NCI-H146 treated with DMSO at 0.1 percent for 48 hours (cell line): ENCODE measurements at regions not wholly inside any gene's neighbourhood (a gene's known extent, or its start where the extent isn't known, plus 50 kb on each side); places are given as distances from the start of the nearest gene placed in this dataset.

Source experiments
- DNase-seq: peaks from one replicate; lab custom pipeline; 2025; ENCODE audit not compliant: unreplicated experiment; lab: John Stamatoyannopoulos, UW

DNA sequence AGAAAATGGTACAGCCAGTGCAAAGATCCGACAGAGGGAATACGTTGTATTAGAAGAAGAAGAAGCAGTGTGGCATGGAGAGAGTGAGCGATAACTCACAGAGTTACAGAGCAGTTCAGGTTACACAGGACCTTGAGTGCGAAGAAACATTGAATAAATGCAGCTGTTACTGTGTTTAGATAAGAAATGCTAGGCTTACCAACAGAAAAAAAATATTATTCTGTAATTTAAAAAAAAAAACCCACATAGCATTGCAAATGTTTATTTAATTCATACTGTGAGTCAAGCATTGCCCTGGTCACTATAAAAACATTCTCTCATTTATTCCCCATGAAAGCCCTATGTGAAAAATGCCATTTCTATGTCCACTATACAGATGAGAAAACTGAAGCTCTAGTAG lies 373.4 kb upstream of the EPHA7 start:
- no peak for DNase-seq

- no peak for DNase-seq
Observed at GRCh38 chr6:93790981-93791380, 371.6 kb upstream of the EPHA7 start.

DNA sequence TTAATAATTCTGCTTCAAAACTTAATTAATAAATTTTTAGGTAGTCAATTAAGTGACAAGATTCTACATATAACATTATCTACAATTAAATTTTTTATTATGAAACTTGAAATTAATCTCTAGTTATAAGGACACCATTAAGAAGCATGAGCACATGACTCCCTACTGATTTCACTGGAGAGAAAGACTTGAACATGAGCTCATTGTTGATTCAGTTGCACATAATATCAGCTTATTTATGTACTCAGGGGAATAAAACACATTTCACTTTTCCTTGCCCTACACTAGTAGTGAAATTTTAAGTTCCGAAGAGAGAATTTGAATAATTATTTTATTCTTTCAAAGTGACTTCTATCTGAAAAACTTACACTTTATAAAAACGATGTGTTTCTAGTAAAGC lies 370.2 kb upstream of the EPHA7 start:
- no peak for DNase-seq

DNA sequence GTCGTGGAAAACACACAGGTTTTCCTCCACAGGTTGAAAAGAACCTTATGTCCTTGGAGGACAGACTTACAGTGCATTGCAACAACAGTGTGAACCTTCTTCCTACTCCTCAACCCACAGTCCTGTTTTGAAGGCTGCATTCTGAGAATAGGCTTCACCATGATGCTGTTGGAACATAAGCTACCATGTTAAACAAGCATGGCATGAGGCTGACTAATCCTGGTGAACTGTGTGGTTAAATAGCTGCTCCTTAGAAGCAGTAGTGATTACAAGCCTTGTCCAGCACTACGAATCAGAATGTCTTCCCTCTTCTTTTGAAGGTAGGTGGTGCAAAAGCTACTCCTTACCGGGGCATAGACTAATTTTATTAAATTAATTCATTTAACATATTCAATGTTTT lies 368.5 kb upstream of the EPHA7 start:
- DNase-seq = no peak

DNA sequence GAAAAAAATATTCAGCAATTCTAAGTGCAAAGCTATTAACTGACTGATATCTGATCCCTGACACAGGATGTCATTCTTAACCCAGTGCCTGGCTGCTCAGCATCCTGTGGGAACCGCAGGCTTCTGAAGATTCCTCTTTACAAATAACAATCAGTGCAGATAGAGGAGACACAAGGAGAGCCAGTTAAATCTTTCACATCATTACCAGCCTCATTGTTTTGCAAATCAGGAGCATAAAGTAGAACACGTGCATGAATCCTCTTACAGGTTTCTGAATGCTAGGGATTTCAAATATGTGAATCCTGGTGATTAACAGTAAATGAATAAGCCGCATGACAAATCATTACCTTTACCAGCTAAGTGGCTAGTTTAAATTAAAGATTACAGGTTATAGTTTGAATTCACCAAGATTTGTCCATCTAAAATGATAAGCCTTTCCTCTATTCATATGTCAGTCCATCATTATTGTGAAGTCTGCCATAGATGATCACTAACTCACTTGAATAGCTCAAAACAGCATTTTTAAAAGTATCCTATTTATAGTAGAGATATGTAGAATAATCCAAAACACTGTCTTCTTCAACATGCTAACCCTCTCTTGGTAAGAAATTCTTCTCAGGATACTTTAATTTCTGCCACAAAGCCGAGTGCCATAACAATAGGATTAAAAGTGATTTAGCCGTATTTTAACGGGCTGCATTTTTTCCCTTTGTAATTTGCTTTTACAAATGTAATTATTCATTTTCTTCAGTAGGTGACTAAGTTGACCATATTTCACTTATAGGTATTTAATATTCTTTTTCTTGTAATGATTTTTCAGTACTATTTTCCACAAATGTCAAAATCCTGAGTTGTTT lies 367.3 kb upstream of the EPHA7 start:
- DNase-seq = no peak

DNA sequence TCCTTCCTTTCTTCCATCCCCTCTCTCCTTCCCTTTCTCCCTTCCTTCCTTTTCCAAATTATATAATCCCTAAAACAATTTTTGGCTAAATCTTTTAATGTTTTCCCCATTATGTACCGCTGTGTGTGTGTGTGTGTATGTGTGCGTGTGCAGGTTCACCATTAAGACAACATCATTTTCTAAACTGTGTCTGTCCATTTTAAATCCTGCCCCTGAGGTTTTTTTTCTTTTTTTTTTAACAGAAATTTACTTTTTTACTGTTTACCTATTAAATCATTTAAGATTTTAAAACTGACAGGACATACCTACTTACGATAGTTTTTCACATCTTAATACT lies 366.3 kb upstream of the EPHA7 start:
- no peak for DNase-seq

DNA sequence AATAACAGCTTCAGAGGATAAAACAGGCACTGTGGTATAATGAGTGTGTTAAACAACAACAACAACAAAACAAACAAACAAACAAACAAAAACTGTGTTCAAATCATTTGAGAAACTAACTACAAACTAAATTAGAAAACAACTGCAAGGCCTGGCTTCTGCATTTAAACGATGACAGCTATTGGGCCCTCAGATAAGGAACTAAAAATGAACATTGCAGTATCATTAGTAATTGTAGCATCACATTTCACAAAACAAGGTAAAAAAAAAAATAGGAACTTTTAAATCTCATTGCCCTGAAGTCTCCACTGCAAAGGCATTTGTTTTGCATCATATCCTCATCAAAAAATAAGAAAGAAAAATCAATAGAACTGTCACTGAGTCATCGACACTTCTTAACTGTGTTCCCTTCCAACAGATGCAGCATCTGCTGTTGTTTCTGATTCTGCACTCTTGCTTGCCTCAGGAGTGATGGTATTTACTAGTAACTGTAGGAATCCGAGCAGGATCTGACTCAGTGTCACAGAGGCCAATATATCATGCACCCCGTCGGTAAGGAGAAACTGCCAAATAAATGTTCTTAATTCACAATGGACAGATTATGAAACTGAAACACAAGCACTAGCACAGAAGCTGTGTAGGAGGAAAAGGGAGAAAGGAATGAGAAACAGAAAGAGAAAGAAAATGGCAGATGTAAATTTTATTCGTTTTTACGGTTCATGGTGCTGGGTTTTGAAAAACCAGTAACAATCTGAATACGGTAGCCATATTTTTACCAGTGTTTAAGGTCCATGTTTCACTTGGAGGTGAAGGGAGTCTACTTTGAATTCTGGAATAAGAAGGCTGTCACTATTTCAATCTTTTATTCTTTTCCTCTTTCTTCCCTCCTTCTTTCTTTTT lies 365.7 kb upstream of the EPHA7 start:
- DNase-seq = no peak

DNA sequence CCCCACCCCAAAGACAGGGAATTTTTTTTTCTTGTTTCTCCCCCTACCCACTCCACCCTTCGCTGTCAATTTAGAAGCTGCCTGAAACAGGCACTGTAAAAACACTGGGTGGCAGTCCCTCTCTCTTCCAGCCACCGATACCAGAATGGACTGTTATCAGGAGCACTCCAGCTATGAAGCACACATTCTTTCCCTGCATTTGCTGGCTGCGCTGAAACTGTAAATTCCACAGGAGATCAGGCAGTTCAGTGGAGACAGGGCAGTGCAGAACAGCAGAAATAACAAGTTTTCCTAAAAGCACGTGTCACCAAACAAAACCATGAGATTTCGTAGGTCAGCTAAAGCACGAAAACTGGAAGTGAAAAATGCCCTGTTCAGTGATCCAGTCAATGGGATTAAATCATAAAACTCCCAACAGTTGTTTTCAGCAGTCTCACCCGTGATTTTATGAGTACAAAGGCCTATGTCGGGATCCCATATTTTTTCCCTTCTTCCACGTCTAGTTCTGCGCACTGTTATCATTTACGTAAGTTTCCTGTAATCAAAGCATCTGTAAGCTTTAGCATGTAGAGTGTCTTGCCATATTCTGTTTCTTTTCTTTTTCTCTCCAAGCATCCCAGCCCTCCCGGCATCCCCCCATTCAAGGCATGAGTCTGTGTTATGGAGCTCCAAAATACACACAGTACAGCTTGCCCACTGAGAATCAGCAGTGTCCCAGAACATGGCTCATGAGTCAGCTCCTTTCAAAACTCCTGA lies 359.9 kb upstream of the EPHA7 start:
- no peak for DNase-seq

- no peak for DNase-seq
Observed at GRCh38 chr6:93759190-93759589, 339.8 kb upstream of the EPHA7 start.

- DNase-seq = no peak
Observed at GRCh38 chr6:93751969-93752368, 332.6 kb upstream of the EPHA7 start.

- no peak for DNase-seq
Observed at GRCh38 chr6:93749930-93750329, 330.6 kb upstream of the EPHA7 start.

GRCh38 chr6:93749191-93749590 lies 329.8 kb upstream of the EPHA7 start:
- no peak for DNase-seq

- DNase-seq = no peak
Observed at GRCh38 chr6:93746892-93747291, 327.5 kb upstream of the EPHA7 start.

DNA sequence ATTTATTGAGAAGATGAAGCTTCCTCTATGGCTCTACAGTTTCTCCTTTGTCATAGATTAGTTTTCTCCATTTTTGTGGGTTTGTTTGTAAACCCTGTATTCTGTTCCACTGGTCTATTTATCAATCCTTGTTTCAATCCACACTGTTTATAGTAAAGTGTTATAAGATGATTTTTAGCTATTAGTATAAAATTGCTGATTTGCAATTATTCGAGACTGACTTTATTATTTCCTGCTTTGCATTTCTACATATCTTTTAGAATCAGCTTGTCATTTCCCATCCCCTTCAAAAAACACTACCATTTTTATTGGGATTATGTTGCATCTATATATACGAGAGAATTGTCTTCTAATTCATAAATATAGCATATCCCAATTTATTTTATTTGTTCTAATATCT lies 325.9 kb upstream of the EPHA7 start:
- no peak for DNase-seq

GRCh38 chr6:93735099-93735498 lies 315.7 kb upstream of the EPHA7 start:
- DNase-seq = no peak

- DNase-seq = no peak
Observed at GRCh38 chr6:93731306-93731705, 311.9 kb upstream of the EPHA7 start.

DNA sequence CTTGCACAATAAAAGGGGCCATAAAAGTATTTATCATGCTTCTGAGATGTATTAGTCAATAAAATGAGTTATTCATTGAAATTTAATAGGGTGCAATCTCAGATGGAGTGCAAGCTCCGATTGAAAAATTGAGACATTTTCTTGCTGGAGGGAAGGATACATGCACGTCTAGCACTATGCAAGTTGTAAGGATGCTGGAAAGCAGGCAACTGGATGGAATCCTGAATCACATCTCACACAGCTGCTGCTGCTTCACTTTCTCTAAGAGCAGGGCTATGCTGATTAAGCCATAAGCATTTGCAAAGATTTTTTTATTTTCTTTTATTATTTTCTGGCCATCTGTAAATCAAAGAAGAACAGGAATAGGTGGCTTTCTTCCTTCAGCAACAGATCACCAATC lies 308.8 kb upstream of the EPHA7 start:
- DNase-seq = no peak

- no peak for DNase-seq
Observed at GRCh38 chr6:93727447-93727846, 308.1 kb upstream of the EPHA7 start.

GRCh38 chr6:93721386-93722048 lies 302.2 kb upstream of the EPHA7 start:
- peak; percentile 75 for DNase-seq

DNA sequence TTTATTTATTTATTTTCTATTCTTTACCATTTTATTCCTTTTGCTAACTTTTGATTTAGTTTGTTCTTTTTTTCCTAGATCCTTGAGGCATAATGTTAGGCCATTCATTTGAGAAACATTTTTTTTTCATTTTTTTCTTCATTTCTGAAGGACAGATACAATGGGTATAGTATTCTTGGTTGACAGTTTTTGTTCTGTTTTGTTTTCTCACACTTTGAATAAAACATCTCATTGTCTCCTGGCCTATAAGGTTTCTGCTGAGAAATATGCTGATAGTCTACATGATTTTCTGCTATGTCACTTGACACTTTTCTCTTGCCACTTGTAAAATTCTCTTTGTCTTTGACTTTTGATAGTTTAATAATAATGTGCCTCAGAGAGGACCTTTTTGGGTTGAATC lies 294.6 kb upstream of the EPHA7 start:
- no peak for DNase-seq

DNA sequence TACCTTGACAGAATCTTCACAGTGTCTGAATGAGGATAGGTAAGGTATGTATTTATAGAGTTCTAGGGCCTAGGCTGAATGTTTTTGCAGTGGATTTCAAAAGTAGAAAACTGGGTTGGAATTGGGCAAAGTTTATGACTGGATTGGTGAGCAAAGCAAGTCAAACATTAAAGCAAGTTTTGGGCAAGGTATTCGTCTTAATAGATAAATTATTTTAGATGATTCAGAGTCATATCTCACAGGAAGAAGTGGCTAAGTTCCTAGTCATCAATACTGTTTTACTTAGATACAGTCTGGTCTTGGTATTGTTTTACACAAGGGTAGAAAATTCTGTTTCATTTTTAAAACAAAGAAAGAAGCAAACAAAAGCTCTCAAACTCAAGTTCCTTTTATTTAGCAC lies 284.1 kb upstream of the EPHA7 start:
- DNase-seq = no peak
